ENCODE measurements at regions not wholly inside any gene's neighbourhood (a gene's known extent, or its start where the extent isn't known, plus 50 kb on each side); places are given as distances from the start of the nearest gene placed in this dataset.
"Not testable (repeated sequence)": the region's sequence is repeated elsewhere in the genome, so short reads cannot be mapped to it uniquely, and the experiment has no call there.

DNA sequence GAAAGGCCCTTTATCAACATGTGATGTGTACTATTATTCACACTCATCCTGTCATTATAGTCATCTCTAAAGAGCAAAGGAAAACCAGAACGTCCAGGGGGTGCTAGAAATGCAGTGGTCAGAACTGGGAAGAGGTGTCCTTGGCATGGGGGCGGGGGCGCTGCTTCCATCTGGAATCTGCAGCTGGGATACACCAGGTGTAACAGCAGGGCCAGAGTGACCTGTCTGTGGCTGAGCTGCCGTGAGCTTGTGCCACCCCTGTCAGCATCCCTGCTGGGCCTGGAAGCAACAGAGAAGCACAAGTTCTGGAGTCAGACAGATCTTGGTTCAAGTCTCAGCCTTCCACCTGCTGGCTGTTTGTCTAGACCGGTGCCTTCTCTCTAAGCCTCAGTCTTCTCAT lies 263.3 kb upstream of the MVB12B start:
- H3K4me1 Mint-ChIP-seq (ENCODE audit: low read depth in 2 of 2), result no peaks in the 10 kb centered on the region
- H3K4me3 Mint-ChIP-seq, result no peak overlapping the region
- no peak for ATAC-seq
- H3K36me3 Mint-ChIP-seq, result no peaks in the 10 kb centered on the region
- H3K9me3 Mint-ChIP-seq, result no peaks in the 10 kb centered on the region
- no peak for DNase-seq (ENCODE audit: low spot score)
- no peak overlapping the region for H3K27ac Mint-ChIP-seq
- peaks cover 13 to 28% of the 10 kb centered on the region in 2 donors for H3K27me3 Mint-ChIP-seq

DNA sequence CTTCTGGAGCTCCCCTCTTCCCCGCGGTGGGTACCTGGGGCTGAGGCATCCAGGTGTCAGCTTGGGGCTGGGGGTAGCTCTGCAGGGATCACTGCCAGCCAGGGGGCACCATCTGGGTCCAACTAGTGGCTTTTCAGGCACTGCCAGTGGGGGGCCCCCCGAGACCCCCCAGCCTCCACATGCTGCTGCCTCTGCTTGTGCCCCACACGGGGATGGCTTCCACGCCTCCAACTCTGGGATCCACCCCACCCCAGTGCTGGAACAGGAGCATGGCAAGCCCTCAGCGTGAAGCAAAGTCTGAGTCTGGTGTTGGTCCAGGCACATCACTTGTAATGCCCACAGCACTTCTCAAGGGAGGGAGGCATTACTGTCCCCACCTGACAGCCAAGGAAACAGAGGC lies 260.5 kb upstream of the MVB12B start:
- no peak overlapping the region for H3K27ac Mint-ChIP-seq
- no peaks in the 10 kb centered on the region for H3K4me1 Mint-ChIP-seq (ENCODE audit: low read depth in 2 of 2)
- H3K4me3 Mint-ChIP-seq, result no peak overlapping the region

DNA sequence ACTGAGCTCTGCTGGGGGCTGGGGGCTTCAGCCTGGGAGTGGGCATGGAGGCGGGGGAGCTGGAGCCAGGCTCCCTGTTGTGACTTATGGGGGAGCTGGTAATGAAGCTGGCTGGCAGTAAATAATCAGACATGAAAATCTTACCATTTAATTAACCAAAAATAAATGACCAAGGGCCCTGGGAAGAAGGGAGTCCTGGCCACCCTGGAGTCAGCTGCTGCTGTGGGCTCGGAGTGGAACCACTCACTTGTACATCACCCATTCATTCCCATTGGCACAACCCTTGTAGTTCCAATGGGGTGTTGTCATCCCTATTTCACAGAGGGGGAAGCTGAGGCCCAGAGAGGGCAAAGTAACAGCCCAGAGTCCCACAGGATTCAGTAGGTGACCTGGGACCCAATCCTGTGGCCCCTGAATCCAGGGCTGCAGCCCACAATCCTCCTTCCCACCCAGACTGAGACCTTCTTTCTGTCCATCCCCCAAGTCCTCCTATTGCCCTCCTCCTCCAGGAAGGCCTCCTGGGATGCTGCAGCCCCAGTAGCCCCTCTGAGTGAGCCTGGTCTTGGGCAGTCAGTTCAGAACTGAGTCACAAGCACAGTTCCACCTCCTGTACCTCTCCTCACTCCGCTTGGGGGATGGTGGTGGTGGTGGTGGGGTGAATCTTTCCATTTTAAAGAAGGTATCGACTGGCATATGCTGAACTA lies 259.4 kb upstream of the MVB12B start:
- H3K4me3 Mint-ChIP-seq, result no peak overlapping the region
- H3K4me1 Mint-ChIP-seq (ENCODE audit: low read depth in 2 of 2), result no peaks in the 10 kb centered on the region
- H3K27ac Mint-ChIP-seq, result no peak overlapping the region
- no peak for ATAC-seq
- no peak for DNase-seq (ENCODE audit: low spot score)
- peaks cover 7 to 17% of the 10 kb centered on the region in 2 donors for H3K27me3 Mint-ChIP-seq
- H3K9me3 Mint-ChIP-seq, result no peaks in the 10 kb centered on the region
- H3K36me3 Mint-ChIP-seq, result no peaks in the 10 kb centered on the region

More for the DNA sequence above, 260.5 kb upstream of the MVB12B start:
- no peak for DNase-seq (ENCODE audit: low spot score)
- Mint-ChIP-seq H3K36me3 (no peaks in the 10 kb centered on the region), H3K27me3 (peaks cover 7 to 17% of the 10 kb centered on the region in 2 donors), H3K9me3 (no peaks in the 10 kb centered on the region)
- ATAC-seq, result no peak

DNA sequence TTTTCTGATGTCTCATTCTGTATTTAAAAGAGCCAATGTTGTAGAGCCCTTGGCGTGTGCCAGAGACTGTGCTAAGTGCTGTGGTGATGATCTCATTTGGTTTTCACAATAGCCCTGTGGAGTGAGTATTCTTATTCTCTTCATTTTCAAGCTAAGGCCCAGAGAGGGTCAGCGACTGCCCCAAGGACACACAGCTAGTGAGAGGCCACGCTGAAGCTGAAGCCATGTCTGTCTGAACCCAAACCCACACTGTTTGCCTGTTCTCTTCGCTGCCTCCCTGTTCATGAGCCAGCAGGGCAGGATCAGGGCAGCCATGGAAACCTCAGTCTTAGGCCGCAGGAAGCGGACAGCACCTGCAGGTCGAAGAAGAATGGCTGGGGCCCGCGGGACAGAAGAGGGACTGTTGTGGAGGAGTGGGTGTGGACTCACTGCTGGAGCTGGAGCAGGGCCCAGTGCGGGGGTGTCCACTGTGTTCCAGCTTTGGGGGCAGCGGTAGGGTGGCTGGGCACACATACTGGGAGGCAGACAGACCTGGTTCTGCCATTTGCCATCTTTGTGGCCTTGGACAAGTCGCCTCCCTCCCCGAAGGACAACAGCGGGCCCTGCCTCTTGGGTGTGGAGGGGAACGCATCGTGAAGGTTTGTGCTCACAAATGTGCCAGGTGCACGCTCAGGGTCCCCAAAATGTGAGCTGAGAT lies 257.9 kb upstream of the MVB12B start:
- Mint-ChIP-seq H3K9me3 (no peaks in the 10 kb centered on the region), H3K36me3 (no peaks in the 10 kb centered on the region), H3K4me1 (ENCODE audit: low read depth in 2 of 2) (no peaks in the 10 kb centered on the region), H3K4me3 (no peak overlapping the region), H3K27ac (no peak overlapping the region), H3K27me3 (peaks cover 11 to 29% of the 10 kb centered on the region in 2 donors)
- DNase-seq (ENCODE audit: low spot score) (no peak), ATAC-seq (no peak)

DNA sequence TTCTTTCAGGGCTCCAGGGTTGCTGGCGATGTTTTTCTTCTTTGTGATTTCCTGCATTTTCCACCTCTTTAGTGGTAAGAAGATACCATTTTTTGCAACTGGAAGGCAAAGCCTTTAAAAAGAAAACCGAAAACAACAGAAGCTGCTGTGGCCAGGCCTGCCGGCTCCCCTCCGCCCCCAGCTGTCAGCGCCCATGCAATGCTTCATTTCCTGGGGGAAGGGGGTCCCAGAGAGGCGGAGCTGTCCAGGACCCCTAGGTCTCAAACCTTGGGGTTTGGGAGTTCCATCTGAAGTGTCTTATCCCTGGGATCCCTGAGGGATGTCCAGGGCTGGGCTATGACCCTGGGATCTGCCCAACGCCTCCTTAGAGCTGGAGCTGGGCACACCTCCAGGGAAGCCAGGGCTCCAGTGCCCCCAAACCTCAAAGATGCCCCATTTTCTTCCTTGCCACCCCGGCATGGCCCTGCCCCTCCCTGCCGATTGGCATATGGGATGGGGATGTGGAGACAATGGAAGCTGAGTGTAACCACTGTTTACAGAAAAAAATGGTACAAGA lies 257.2 kb upstream of the MVB12B start:
- Mint-ChIP-seq H3K4me3 (no peak overlapping the region), H3K36me3 (no peaks in the 10 kb centered on the region), H3K27me3 (peaks cover 10 to 29% of the 10 kb centered on the region in 2 donors), H3K9me3 (no peaks in the 10 kb centered on the region), H3K27ac (no peak overlapping the region), H3K4me1 (ENCODE audit: low read depth in 2 of 2) (no peaks in the 10 kb centered on the region)
- ATAC-seq (no peak), DNase-seq (ENCODE audit: low spot score) (no peak)

DNA sequence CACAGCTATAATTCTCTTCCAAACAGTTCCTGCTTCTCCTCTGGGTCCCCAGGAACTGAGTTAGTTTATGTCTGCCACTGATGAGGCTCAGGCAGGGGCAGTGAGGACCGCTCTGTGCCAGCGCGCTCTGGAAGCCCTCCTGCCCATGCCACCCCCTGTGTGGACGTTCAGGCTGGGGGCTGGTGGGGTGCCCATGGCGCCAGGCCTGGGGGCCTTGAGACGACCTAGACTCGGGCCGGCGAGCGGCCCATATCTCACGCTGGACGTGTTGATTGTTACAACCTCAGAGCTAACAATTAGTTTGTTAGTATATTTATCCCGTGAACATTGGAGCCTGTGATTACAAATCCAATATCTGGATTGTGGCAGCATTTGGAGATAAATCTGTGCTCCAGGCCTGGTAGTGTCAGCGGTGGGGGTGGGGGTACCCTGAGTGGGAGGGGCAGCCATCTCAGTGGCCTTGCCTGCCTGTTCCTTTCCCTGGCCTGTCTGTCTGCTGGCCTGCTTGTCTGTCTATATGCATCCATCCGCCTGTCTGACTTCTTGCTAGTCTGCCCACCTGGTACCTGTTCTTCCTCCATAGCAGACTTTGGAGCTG lies 256.5 kb upstream of the MVB12B start:
- Mint-ChIP-seq H3K36me3 (no peaks in the 10 kb centered on the region), H3K4me1 (ENCODE audit: low read depth in 2 of 2) (no peaks in the 10 kb centered on the region), H3K4me3 (no peak overlapping the region), H3K9me3 (no peaks in the 10 kb centered on the region), H3K27ac (no peak overlapping the region), H3K27me3 (peaks cover 8 to 29% of the 10 kb centered on the region in 2 donors)
- DNase-seq (ENCODE audit: low spot score), result no peak
- ATAC-seq, result peak in 1 of 2 donors; percentile 16

DNA sequence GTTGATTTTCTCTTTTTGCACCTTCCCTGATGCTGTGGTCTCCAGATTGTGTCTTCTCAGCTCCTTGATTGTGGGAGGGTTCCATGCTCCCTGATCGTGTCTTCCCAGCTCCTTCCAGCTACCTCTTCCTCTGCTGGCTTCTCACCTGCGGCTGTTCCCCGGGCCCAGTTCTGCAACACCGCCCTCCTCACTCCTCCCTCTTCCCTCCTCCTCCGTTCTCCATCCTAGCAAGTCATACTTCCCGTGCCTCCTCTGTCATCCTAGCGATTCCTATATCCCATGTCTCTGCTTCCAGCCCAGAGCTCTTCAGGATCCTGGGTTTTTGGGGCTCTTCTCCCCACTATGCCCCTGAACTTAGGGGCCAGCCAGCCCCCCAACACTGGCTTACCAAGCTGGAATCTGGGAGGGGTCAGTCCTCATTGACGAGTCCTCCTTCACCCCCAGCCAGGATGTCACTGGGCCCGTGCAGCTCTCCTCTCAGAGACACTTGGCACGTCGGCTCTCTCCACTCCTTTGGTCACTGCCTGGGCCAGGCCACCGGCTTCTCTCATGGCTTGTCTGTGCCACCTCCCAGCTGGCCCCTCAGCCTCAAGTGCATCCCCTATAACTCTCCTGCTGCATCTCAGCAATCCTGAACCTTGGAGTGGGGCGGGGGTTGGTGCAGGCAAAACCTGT lies 255.4 kb upstream of the MVB12B start:
- Mint-ChIP-seq H3K9me3 (no peaks in the 10 kb centered on the region), H3K27me3 (peaks cover 8 to 26% of the 10 kb centered on the region in 2 donors), H3K36me3 (no peaks in the 10 kb centered on the region), H3K4me1 (ENCODE audit: low read depth in 2 of 2) (no peaks in the 10 kb centered on the region), H3K27ac (no peak overlapping the region), H3K4me3 (no peak overlapping the region)
- DNase-seq (ENCODE audit: low spot score), result no peak
- no peak for ATAC-seq

DNA sequence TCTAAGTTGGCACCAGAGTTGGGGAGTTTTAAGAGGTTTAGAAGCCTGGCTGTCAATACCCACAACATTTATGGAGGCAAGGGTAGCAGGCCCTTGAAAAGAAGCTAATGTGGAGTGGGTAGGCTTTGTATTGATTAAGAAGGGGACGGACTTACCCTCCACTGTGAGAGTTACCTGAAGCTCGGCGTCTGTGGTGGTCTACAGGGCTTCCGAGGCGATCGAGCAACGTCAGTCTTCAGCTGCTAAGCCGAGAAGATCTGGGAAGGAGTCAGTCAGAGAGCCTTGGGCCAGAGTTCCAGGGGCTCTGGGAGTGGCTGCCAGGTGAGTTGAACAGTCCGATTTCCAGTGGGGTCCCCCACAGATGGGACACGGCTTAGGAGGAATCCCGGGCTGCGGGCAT lies 249.0 kb upstream of the MVB12B start:
- DNase-seq (ENCODE audit: low spot score); ATAC-seq; H3K4me1 Mint-ChIP-seq (ENCODE audit: low read depth in 2 of 2); H3K36me3 Mint-ChIP-seq; H3K27ac Mint-ChIP-seq; H3K9me3 Mint-ChIP-seq; H3K4me3 Mint-ChIP-seq: not testable (repeated sequence)
- peaks cover 28 to 52% of the 10 kb centered on the region in 2 donors for H3K27me3 Mint-ChIP-seq

DNA sequence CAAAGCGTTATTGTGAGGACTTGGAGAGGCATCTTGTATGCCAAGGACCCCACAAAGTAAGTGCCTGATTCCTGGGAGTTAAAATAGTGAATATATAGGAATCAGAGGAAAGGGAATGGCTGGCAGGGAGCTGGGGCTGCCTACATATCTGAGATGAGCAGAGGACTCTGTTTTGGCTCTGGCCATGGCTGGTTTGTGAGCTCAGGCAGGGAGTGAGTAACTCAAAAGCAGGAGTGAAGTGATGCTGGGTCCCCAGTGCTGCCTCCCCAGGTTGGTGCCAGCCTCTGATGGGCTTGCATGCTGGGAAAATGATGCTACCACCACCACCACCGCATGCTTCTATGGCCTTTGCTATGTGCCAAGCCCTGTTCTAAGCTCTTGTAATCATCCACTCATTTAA lies 246.0 kb upstream of the MVB12B start:
- Mint-ChIP-seq H3K4me1 (ENCODE audit: low read depth in 2 of 2) (peaks cover 9 to 12% of the 10 kb centered on the region in 2 donors), H3K27me3 (peaks cover 40 to 62% of the 10 kb centered on the region in 2 donors)
- ATAC-seq, result no peak

DNA sequence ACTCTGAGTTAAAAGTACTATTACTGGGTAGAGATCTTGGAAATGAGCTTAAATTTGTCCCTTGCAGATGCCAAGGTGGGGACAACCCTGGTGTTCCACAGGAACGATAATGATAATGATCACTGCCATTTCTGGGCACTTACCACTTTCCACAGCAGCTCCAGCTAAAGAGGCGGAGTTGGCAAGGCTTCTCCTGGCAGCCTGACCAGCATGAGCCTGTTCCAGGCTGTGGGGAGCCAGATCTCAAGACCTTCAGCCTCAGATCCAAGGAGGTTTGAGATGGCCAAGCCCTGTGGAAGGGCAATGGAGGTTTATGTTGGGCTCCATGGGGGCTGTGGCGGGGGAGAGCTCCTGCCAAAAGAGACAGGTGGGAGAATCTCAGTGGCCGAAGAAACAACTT lies 244.9 kb upstream of the MVB12B start:
- peaks cover 7% of the 10 kb centered on the region for H3K9me3 Mint-ChIP-seq
- H3K4me3 Mint-ChIP-seq, result no peak overlapping the region
- H3K36me3 Mint-ChIP-seq, result no peaks in the 10 kb centered on the region
- H3K27me3 Mint-ChIP-seq, result peaks cover 36 to 57% of the 10 kb centered on the region in 2 donors
- H3K4me1 Mint-ChIP-seq (ENCODE audit: low read depth in 2 of 2), result peaks cover 9 to 12% of the 10 kb centered on the region in 2 donors
- DNase-seq (ENCODE audit: low spot score) (no peak), ATAC-seq (no peak)
- H3K27ac Mint-ChIP-seq, result no peak overlapping the region

More for the DNA sequence above, 246.0 kb upstream of the MVB12B start:
- Mint-ChIP-seq H3K27ac (no peak overlapping the region), H3K9me3 (peaks cover 7% of the 10 kb centered on the region), H3K4me3 (no peak overlapping the region), H3K36me3 (no peaks in the 10 kb centered on the region)
- DNase-seq (ENCODE audit: low spot score), result no peak

DNA sequence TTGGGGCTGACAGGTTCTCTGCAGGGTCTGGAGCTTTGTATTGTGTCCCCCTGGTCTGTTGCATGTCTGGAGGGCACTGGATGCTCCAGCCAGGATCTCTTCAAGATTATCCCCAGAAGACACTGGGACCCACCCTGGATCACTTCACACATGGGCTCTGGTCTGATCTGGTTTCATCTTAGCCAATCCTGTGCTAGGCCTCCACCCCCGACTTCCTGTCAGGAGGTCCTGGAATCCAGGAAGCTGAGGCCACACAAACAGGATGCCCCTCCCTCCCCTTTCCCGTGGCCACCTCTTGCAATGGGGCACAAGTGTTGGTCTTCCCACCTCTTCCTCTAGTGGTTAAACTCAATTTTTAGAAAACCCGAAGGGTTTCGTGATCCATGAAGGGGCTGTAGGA lies 242.6 kb upstream of the MVB12B start:
- ATAC-seq (peak in 1 of 2 donors; percentile 21), DNase-seq (ENCODE audit: low spot score) (no peak)
- peaks cover 24 to 36% of the 10 kb centered on the region in 2 donors for H3K27me3 Mint-ChIP-seq
- no peak overlapping the region for H3K27ac Mint-ChIP-seq
- H3K4me3 Mint-ChIP-seq, result no peak overlapping the region
- peaks cover 7% of the 10 kb centered on the region for H3K9me3 Mint-ChIP-seq
- peaks cover 9 to 12% of the 10 kb centered on the region in 2 donors for H3K4me1 Mint-ChIP-seq (ENCODE audit: low read depth in 2 of 2)
- no peaks in the 10 kb centered on the region for H3K36me3 Mint-ChIP-seq

DNA sequence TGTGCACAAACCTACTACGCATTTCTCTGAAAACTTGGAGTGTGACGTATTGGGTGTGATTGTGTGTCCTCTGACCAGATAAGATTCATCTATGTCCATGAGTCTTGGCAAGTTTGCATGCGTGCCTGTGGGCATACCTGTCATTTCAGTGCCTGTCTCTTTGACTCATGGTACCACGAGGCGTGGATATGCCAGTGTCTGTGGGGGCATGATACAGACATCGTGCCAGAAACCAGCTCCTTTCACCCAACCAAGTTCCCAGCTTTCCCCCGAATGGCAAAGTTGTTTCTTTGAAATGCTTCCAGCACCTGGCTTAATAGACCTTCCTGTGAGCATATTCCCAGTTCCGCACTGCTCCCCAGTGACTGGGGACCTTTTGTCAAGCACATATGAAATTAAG lies 241.9 kb upstream of the MVB12B start:
- ATAC-seq (no peak), DNase-seq (ENCODE audit: low spot score) (no peak)
- Mint-ChIP-seq H3K27me3 (peaks cover 21 to 29% of the 10 kb centered on the region in 2 donors), H3K36me3 (no peaks in the 10 kb centered on the region), H3K4me3 (no peak overlapping the region), H3K9me3 (peaks cover 7% of the 10 kb centered on the region), H3K4me1 (ENCODE audit: low read depth in 2 of 2) (peaks cover 9 to 12% of the 10 kb centered on the region in 2 donors), H3K27ac (peak overlapping the region in 1 of 2 donors; percentile 51)

DNA sequence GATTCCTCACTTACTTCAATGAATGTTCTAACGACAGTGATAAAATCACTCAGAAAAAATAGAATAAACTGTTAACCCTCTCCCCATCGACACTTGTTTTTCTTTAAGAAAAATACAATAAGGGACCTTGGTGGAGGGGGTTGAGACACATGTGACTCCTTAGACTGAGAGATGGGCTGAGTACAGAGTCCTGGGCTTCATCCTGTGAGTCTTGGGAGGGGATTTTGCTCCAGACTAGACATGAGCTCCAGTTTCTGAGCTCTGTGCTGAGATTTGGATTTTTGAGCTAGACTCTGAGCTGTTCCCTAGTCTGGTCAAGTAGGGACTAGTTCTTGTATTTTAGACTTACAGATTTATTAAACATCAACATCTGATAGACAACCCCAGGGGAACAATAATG lies 241.5 kb upstream of the MVB12B start:
- Mint-ChIP-seq H3K27me3 (peaks cover 20 to 26% of the 10 kb centered on the region in 2 donors), H3K9me3 (peaks cover 7% of the 10 kb centered on the region), H3K27ac (no peak overlapping the region), H3K4me3 (no peak overlapping the region), H3K36me3 (no peaks in the 10 kb centered on the region), H3K4me1 (ENCODE audit: low read depth in 2 of 2) (peaks cover 9 to 12% of the 10 kb centered on the region in 2 donors)
- DNase-seq (ENCODE audit: low spot score), result no peak
- no peak for ATAC-seq

Measured in natural killer cell treated with Interleukin-12 subunit alpha and Interleukin-12 subunit beta and Interleukin-15 and Interleukin-18, amount 100 ng/mL, for 72 hours (primary cell).